Esophagus squamous epithelium (tissue), 5 donors: ENCODE measurements at regions not wholly inside any gene's neighbourhood (a gene's known extent, or its start where the extent isn't known, plus 50 kb on each side); places are given as distances from the start of the nearest gene placed in this dataset.

ENCODE experiments used
- DNase-seq: peaks from one replicate; lab custom pipeline; 2025; lab: John Stamatoyannopoulos, UW
- H3K27ac ChIP-seq, 4 donors: fragments of 200-600 bp; sonication (generic); one replicate each; pipeline ENCODE4 v1.5.1; 2016 to 2019; ENCODE audit warnings: mild to moderate bottlenecking in 1 of 4
- H3K27me3 ChIP-seq, 4 donors: fragments of 200-600 bp; sonication (generic); 1 replicate in 3 of 4; 2 replicates in 1 of 4; pipeline versions ENCODE4 v1.5.1 to v1.6.0; 2017 to 2021; ENCODE audit warnings: antibody characterized with exemption in 1 of 4
- H3K36me3 ChIP-seq, 3 donors: fragments of 200-600 bp; sonication (generic); one replicate each; pipeline ENCODE4 v1.5.1; 2016 to 2019
- H3K4me1 ChIP-seq, 3 donors: fragments of 200-600 bp; sonication (generic); one replicate each; pipeline ENCODE4 v1.5.1; 2017 to 2019
- H3K4me3 ChIP-seq, 4 donors: fragments of 200-600 bp; sonication (generic); 1 replicate in 3 of 4; 2 replicates in 1 of 4; pipeline ENCODE4 v1.5.1; 2016 to 2019; ENCODE audit warnings: mild to moderate bottlenecking in 2 of 4, moderate library complexity in 1 of 4
- H3K9me3 ChIP-seq, 3 donors: fragments of 200-600 bp; sonication (generic); one replicate each; pipeline ENCODE4 v1.5.1; 2016 to 2019
- CTCF ChIP-seq, 6 experiments: fragments of 450-650 bp in 4 of 6; fragments of 200-600 bp in 2 of 6; sonication (generic) in 2 of 6; IDR thresholded peaks; one replicate each; pipeline ENCODE4 v1.5.1; 2016 to 2019; ENCODE audit warnings: antibody characterized with exemption in 6 of 6, mild to moderate bottlenecking in 4 of 6, moderate library complexity in 4 of 6
- POLR2A ChIP-seq, 4 donors: fragments of 450-650 bp; IDR thresholded peaks; one replicate each; pipeline ENCODE4 v1.6.1; 2017; ENCODE audit warnings: antibody characterized with exemption in 4 of 4, mild to moderate bottlenecking in 4 of 4, moderate library complexity in 3 of 4
- WGBS, 2 donors: methylation state at CpG; one replicate each; pipeline ENCODE4 v1.1.5; 2018; 5-methylcytosine and 5-hydroxymethylcytosine counted together
- intact Hi-C: fragments of 100-400 bp; cut with DNase I; formaldehyde crosslinking; loops from one replicate; pipeline ENCODE4 v1.15.0; 2022
- donor health status: DM: yes; HTN: yes; CAD: no.

GRCh38 chr3:194844046-194844445 is 158.4 kb downstream of the FAM43A start:
- DNase-seq, result no peak
- intact Hi-C loops, result no loop called here
- Histone ChIP-seq H3K4me1 (no peaks in the 10 kb centered on the region), H3K27ac (no peak overlapping the region), H3K9me3 (no peaks in the 10 kb centered on the region), H3K4me3 (no peak overlapping the region), H3K27me3 (no peaks in the 10 kb centered on the region), H3K36me3 (no peaks in the 10 kb centered on the region)
- WGBS, 2 donors, result 92% methylated on average over 3 of the region's 3 CpGs; no CpG with 5 or more reads in 1 of the 2 donors
- TF ChIP-seq POLR2A (IDR thresholded peaks at IDR 0.05), result no peak
- no peak for TF ChIP-seq CTCF (IDR thresholded peaks at IDR 0.05)

- Histone ChIP-seq H3K4me3 (no peak overlapping the region), H3K9me3 (no peaks in the 10 kb centered on the region), H3K4me1 (peaks cover 0 to 10% (median 0%) of the 10 kb centered on the region in 3 donors), H3K27me3 (no peaks in the 10 kb centered on the region), H3K27ac (no peak overlapping the region), H3K36me3 (no peaks in the 10 kb centered on the region)
- TF ChIP-seq POLR2A (IDR thresholded peaks at IDR 0.05) (no peak), CTCF (IDR thresholded peaks at IDR 0.05) (no peak)
- DNase-seq, result no peak
- 58 to 82% methylated on average over 5 to 6 of the region's 6 CpGs for WGBS, 2 donors
- intact Hi-C loops, result no loop called here
Measured at GRCh38 chr3:194849166-194849875, 163.6 kb downstream of the FAM43A start.

- Histone ChIP-seq H3K36me3 (no peaks in the 10 kb centered on the region), H3K9me3 (no peaks in the 10 kb centered on the region), H3K4me1 (peaks cover 0 to 20% (median 6%) of the 10 kb centered on the region in 3 donors), H3K27me3 (no peaks in the 10 kb centered on the region), H3K27ac (no peak overlapping the region), H3K4me3 (no peak overlapping the region)
- TF ChIP-seq CTCF (IDR thresholded peaks at IDR 0.05) (no peak), POLR2A (IDR thresholded peaks at IDR 0.05) (no peak)
- DNase-seq, result no peak
- intact Hi-C loops, result no loop called here
- 86 to 93% methylated on average over 2 to 3 of the region's 5 CpGs for WGBS, 2 donors
Measured at GRCh38 chr3:194851254-194851653, 165.6 kb downstream of the FAM43A start.

- Histone ChIP-seq H3K36me3 (no peaks in the 10 kb centered on the region), H3K27ac (no peak overlapping the region), H3K4me1 (peaks cover 0 to 20% (median 6%) of the 10 kb centered on the region in 3 donors), H3K27me3 (no peaks in the 10 kb centered on the region), H3K9me3 (no peaks in the 10 kb centered on the region), H3K4me3 (no peak overlapping the region)
- TF ChIP-seq CTCF (IDR thresholded peaks at IDR 0.05) (no peak), POLR2A (IDR thresholded peaks at IDR 0.05) (no peak)
- 94 to 98% methylated on average over 4 to 5 of the region's 5 CpGs for WGBS, 2 donors
- intact Hi-C loops, result no loop called here
- no peak for DNase-seq
Measured at GRCh38 chr3:194851941-194852340, 166.3 kb downstream of the FAM43A start.

- WGBS, 2 donors, result 86 to 89% methylated on average over 16 of the region's 22 CpGs
Measured at GRCh38 chr3:194852345-194852744, 166.7 kb downstream of the FAM43A start.

More at GRCh38 chr3:194852345-194852744, 166.7 kb downstream of the FAM43A start:
- Histone ChIP-seq H3K36me3 (no peaks in the 10 kb centered on the region), H3K4me3 (no peak overlapping the region), H3K9me3 (no peaks in the 10 kb centered on the region), H3K27ac (no peak overlapping the region), H3K27me3 (no peaks in the 10 kb centered on the region), H3K4me1 (peaks cover 0 to 20% (median 6%) of the 10 kb centered on the region in 3 donors)
- TF ChIP-seq POLR2A (IDR thresholded peaks at IDR 0.05) (no peak), CTCF (IDR thresholded peaks at IDR 0.05) (no peak)
- intact Hi-C loops, result no loop called here
- DNase-seq, result no peak
